GM18867 (cell line): ENCODE measurements at regions not wholly inside any gene's neighbourhood (a gene's known extent, or its start where the extent isn't known, plus 50 kb on each side); places are given as distances from the start of the nearest gene placed in this dataset.

Source experiments
- ATAC-seq: cut with Tn5 transposase; IDR thresholded peaks from one replicate; pipeline ENCODE4 v1.9.1; 2021; ENCODE audit warnings: mild to moderate bottlenecking, moderate library complexity; ENCODE audit not compliant: unreplicated experiment

GRCh38 chr17:13973960-13974651 lies 95.2 kb upstream of the COX10 start:
- no peak for ATAC-seq

- no peak for ATAC-seq
Observed at GRCh38 chr17:13977837-13978236, 91.5 kb upstream of the COX10 start.

GRCh38 chr17:13978478-13978877 lies 90.8 kb upstream of the COX10 start:
- no peak for ATAC-seq

- ATAC-seq = no peak
Observed at GRCh38 chr17:13981881-13982280, 87.4 kb upstream of the COX10 start.

- no peak for ATAC-seq
Observed at GRCh38 chr17:13984956-13985355, 84.3 kb upstream of the COX10 start.

- ATAC-seq = no peak
Observed at GRCh38 chr17:13986855-13987254, 82.4 kb upstream of the COX10 start.

- ATAC-seq = no peak
Observed at GRCh38 chr17:13989138-13989537, 80.2 kb upstream of the COX10 start.

- ATAC-seq = no peak
Observed at GRCh38 chr17:13993106-13993505, 76.2 kb upstream of the COX10 start.

GRCh38 chr17:13994050-13994449 lies 75.3 kb upstream of the COX10 start:
- no peak for ATAC-seq

- ATAC-seq = no peak
Observed at GRCh38 chr17:13995856-13996271, 73.4 kb upstream of the COX10 start.

GRCh38 chr17:13996276-13996675 lies 73.0 kb upstream of the COX10 start:
- ATAC-seq = no peak

- no peak for ATAC-seq
Observed at GRCh38 chr17:13996748-13997147, 72.6 kb upstream of the COX10 start.

- ATAC-seq = no peak
Observed at GRCh38 chr17:14004927-14005620, 64.2 kb upstream of the COX10 start.

- no peak for ATAC-seq
Observed at GRCh38 chr17:14006249-14006942, 62.9 kb upstream of the COX10 start.

GRCh38 chr17:14007951-14008350 lies 61.4 kb upstream of the COX10 start:
- ATAC-seq = no peak

GRCh38 chr17:14011036-14011692 lies 58.1 kb upstream of the COX10 start:
- ATAC-seq = no peak

GRCh38 chr17:14011740-14012405 lies 57.4 kb upstream of the COX10 start:
- ATAC-seq = no peak

- no peak for ATAC-seq
Observed at GRCh38 chr17:14014657-14015056, 54.6 kb upstream of the COX10 start.

- no peak for ATAC-seq
Observed at GRCh38 chr17:14015271-14015670, 54.0 kb upstream of the COX10 start.

GRCh38 chr17:14016858-14017257 lies 52.4 kb upstream of the COX10 start:
- ATAC-seq = no peak
